DMS 273 (cell line): ENCODE measurements at regions not wholly inside any gene's neighbourhood (a gene's known extent, or its start where the extent isn't known, plus 50 kb on each side); places are given as distances from the start of the nearest gene placed in this dataset.

Experiments used
- DNase-seq: peaks from one replicate; lab custom pipeline; 2025; ENCODE audit not compliant: unreplicated experiment; lab: John Stamatoyannopoulos, UW

- no peak for DNase-seq
These were observed 470.9 kb downstream of the ETS1 start for GRCh38 chr11:128116447-128116846.

- DNase-seq = no peak
These were observed 481.4 kb downstream of the ETS1 start for GRCh38 chr11:128105950-128106349.

DNA sequence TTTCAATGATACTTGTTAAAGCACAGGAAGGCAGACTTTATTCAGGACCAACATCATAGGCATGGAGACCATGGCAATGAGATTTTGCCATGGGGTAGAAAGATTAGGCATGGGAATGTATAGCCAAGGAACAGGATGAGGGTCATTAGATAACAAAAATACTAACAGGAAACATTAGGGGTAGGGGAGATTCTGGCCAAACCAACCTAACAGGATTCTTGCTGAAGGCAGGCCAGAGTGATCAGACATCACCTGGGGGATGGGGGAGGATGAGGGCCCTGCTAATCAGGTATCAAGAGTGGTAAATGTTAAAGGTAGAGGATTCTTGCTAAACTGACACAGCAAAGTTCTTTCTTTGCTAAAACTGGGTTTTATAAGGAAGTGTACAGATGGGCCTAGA is 481.8 kb downstream of the ETS1 start:
- DNase-seq = no peak

DNA sequence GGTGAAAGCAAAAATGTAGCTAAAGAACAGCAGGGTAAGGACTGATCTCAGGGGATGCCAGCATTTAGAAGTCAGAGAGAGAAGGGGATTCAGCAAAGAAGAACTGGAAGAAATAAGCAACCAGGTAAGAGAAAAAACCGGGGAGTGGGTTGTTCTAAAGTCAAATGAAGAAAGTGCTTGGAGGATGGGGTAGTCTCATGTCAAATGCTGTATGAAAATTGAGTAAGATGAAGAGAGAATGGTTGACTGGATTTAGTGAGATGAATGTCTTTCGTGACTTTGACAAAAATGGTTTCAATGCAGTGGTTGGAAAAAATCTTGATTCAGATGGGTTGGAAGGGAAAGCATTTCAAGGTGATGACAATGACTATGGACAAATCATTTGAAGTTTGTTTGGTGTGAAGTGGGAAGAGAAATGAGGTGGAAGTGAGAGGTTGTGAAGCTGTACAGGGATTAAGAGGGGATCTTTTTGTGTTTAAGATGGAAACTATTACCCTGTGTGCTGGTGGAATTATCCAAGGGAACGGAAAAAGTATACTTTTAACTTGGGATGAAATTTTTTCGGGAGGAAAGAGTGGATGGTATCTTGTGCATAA is 484.0 kb downstream of the ETS1 start:
- DNase-seq = no peak

DNA sequence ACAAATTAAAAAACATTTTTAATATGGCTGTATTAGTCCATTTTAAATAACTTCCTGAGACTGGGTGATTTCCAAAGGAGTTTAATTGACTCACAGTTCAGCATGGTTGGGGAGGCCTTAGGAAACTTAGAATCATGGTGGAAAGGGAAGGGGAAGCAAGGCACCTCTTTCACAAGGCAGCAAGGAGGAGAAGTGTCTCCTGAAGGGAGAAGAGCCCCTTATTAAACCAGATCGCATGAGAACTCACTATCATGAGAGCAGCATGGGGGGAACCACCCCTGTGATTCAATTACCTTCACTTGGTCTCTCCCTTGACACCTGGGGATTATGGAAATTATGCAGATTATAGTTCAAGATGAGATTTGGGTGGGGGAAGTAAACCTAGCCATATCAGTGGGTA is 488.6 kb downstream of the ETS1 start:
- DNase-seq = no peak

- no peak for DNase-seq
These were observed 491.8 kb downstream of the ETS1 start for GRCh38 chr11:128095466-128095981.

DNA sequence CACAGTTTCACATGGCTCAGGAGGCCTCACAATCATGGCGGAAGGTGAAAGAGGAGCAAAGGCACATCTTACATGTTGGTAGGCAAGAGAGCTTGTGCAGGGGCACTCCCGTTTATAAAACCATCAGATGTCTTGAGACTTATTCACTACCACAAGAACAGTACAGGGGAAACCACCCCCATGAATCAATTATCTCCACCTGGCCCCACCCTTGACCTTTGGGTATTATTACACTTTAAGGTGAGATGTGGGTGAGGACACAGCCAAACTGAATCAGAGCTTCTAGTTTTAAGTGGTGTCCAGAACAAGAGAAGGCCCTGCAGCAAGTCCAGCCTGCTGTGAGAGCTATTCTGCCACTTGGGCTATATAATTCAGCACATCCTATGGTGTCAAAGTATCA is 493.7 kb downstream of the ETS1 start:
- DNase-seq = no peak

DNA sequence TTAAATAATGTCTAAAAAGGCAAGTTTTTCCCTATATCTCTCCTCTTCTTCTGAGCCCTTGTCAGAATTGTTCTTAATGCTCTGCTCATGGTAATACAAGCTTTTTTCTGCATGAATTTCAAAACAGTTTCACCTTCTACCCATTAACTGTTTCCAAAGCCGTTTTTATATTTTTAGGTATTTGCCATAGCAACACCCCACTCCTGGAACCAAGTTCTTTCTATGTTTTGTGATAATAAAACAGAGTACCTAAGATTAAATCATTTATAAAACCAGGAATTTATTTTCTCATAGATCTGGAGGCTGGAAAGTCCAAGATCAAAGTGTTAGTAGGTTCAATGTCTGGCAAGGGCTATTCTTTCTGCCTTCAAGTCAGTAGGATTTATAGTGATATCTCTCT is 497.4 kb downstream of the ETS1 start:
- DNase-seq = no peak

DNA sequence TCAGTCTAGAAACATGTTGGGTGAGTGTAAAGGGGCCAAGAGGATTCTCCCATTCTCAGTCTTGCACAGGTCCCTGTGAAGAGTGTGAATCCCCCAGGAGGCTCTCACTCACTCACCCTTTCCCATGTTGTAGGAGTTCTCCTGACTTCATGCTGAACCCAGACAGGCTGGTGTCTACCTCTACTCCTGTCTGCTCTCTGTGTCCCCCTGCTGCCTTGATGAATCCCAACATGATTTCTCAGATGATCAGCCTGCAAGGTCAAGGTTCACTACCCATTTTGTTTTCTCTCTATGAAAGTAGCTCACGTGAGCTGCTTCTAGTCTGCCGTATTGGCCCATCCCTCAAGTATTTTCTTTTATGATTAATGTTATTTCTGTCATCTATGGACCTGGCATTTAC is 500.6 kb downstream of the ETS1 start:
- DNase-seq = no peak

- no peak for DNase-seq
These were observed 502.1 kb downstream of the ETS1 start for GRCh38 chr11:128085276-128085675.

DNA sequence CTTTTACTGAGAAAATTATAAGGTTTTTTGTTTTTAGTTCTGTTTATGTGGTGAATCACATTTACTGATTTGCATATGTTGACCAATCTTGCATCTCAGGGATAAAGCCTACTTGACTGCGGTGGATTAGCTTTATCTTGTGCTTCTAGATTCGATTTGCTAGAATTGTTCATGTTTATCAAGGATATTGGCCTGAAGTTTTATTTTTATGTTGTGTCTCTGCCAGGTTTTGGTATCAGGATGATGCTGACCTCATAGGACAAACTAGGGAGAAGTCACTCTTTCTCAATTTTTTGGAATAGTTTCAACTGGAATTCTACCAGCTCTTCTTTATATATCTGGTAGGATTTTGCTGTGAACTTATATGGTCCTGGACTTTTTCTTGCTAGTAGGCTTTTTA is 504.8 kb downstream of the ETS1 start:
- no peak for DNase-seq

DNA sequence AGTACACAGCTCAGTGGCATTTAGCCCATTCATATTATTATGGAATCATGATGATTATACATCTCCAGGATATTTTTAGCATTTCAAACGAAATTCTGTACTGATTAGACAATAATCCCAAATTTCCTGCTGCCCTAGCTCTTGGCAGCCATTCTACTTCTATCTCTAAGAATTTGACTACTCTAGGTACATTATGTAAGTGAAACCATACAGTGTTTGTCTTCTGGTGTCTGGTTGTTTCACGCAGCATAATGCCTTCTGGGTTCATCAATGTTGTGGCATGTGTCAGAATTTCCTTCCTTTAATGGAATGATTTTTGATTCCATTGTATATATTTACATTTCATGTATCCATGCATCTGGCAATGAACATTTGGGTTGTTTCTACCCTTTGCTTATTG is 517.7 kb downstream of the ETS1 start:
- no peak for DNase-seq

DNA sequence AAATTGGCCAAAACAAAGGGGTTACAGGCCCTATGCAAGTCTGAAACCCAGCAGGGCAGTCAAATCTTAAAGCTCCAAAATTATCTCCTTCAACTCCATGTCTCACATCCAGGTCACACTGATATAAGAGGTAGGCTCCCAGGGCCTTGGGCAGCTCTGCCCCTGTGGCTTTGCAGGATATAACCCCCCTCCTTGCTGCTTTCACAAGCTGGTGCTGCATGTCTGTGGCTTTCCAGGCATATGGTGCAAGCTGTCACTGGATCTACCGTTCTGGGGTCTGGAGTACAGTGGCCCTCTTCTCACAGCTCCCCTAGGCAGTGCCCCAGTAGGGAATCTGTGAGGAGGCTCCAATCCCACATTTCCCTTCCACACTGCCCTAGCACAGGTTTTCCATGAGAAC is 519.6 kb downstream of the ETS1 start:
- DNase-seq = no peak

DNA sequence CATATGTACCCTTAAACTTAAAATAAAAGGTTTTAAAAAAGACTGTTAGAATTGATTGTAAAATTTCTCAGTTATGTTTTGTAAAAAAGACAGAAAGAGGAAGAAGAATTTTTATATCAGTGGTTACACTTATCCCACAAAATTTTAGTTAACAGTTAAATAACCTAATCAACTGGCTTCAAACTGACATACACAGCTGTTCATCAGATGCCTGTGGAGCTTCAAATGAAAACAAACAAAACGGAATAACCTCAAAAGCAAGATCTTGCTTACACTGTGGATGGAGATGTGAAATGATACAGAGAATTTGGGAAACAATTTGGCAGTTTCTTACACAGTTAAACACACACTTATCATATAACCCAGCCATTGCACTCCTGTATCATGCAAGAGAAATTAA is 521.0 kb downstream of the ETS1 start:
- no peak for DNase-seq

DNA sequence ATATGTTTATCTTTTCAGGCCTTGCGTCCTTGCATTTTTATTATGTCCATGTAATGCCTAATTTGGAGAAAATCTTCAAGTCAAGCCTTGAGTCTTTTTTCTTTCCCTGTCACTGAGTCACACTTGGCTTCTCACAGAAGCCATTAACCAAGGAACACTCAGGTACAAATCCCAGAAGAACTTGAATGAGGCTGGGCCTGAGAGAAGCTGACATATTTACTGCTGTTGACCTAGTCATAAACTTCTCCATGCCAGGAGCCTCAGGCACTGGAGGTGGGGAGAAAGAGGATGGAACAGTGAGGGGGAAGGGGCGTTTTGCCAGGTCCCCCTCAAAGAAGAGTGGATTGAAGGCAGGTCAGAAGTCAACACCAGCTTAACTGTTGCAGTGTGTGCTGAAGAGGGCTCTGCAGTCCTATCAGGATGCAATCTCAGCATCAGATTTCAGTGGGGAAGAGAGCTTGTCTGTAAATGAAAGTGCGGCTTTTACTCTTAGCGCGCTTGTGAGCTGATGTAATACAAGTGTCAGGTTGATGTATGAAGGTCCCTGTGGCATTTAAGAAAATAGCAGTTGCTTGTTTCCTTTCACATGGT is 526.0 kb downstream of the ETS1 start:
- no peak for DNase-seq

GRCh38 chr11:128058580-128059208 is 528.7 kb downstream of the ETS1 start:
- DNase-seq = no peak

- no peak for DNase-seq
These were observed 529.5 kb downstream of the ETS1 start for GRCh38 chr11:128057786-128058395.

DNA sequence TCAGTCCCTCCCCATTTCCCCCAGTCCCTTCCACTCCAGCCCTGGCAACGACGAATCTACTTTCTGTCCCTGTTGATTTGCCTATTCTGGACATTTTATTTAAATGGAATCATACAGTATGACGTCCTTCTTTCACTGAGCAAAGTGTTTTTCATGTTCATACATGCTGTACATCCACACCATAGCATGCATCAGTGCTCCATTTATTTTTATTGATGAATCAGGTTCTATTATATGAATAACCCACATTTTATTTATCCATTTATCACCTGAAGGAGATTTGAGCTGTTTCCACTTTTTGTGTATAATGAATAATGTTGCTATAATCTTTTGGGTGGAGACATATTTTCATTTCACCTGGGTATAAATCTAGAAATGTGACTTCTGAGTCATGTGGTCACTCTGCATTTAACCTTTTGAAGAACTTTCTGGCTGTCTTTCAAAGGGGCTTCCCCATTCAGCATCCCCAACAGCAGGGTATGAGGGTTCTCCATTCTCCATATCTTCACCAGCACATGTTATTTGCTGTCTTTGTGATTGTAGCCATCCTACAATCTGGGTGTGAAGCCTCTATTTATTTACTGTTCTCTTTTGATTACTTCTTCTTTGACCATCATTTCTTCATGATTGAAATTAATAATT is 531.7 kb downstream of the ETS1 start:
- DNase-seq = no peak

DNA sequence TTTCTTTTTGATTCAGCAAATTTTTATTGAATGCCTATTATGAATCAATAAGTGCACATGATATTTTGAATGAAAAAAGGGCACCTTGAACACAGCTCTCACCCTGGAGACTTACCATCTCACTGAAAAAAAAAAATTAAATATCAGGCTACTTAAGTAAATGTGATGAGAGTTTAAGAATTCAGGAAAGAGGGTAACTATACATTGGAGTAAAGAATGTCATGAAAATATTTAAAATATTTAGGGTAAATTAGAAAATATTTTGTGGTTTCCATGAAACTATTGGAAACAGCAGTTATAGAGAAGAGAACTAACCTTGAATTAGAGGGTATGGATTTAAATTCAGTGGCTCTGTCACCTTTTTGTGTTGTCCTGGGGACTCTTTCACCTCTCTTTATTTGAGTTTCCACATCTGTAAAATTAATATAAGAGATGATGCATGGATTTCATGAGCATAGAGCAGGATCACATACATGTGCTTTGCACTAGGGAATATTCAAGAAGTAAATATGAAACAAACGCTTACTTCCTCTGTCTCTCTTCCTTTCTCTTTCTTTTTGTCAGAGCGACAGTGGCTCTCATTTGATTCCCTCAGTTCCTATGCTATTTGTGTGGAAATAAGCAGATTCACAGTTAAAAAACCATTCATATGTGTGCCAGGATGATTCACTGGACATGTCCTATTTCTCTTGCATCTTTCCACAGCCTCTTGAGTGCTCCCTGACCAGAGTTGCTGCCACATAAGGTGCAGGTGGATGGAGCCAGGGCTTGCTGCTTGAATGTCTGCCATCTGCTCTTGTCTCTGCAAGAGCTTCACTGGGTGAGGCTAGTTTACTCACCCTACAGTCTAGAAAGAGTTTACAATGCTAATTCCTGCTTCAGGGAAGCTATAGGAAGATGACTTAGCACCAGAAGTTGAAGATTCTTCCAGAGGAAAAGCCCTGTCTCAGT is 533.1 kb downstream of the ETS1 start:
- DNase-seq = no peak

- DNase-seq = no peak
These were observed 534.3 kb downstream of the ETS1 start for GRCh38 chr11:128052912-128053641.
